Panc1 (cell line): ENCODE measurements at regions not wholly inside any gene's neighbourhood (a gene's known extent, or its start where the extent isn't known, plus 50 kb on each side); places are given as distances from the start of the nearest gene placed in this dataset.

Source experiments
- CTCF ChIP-seq: fragments of 450-650 bp; IDR thresholded peaks from 2 replicates; pipeline ENCODE4 v1.5.1; 2017; ENCODE audit warnings: mild to moderate bottlenecking
- POLR2AphosphoS5 ChIP-seq: IDR thresholded peaks from 2 replicates; pipeline ENCODE4 v1.6.1; 2012; ENCODE audit warnings: mild to moderate bottlenecking, low read depth, low read length, moderate library complexity
- REST ChIP-seq, 2 experiments: IDR thresholded peaks; 2 replicates each; pipeline ENCODE4 v1.6.1; 2011 to 2012; ENCODE audit warnings: low read depth in 2 of 2, control low read depth in 1 of 2, low read length in 1 of 2, mild to moderate bottlenecking in 1 of 2, moderate library complexity in 1 of 2; ENCODE audit not compliant: insufficient read depth in 1 of 2
- TCF7L2 ChIP-seq: IDR thresholded peaks from 2 replicates; pipeline ENCODE4 v1.6.1; 2011; ENCODE audit warnings: mild to moderate bottlenecking, low read depth, low read length, inconsistent platforms

- TF ChIP-seq CTCF: no peak
- no peak for TF ChIP-seq POLR2AphosphoS5
- TF ChIP-seq TCF7L2: no peak
- no peak for TF ChIP-seq REST (IDR thresholded peaks at IDR 0.05; ENCODE audit: insufficient read depth in 1 of 2, low read depth in 2 of 2, low read length in 1 of 2)
Measured at GRCh38 chr10:83723080-83723479, 416.2 kb upstream of the GHITM start.
